ENCODE measurements at regions not wholly inside any gene's neighbourhood (a gene's known extent, or its start where the extent isn't known, plus 50 kb on each side); places are given as distances from the start of the nearest gene placed in this dataset.
A peak's percentile ranks its signal among the peaks of the same experiment; 100 is the strongest.

DNA sequence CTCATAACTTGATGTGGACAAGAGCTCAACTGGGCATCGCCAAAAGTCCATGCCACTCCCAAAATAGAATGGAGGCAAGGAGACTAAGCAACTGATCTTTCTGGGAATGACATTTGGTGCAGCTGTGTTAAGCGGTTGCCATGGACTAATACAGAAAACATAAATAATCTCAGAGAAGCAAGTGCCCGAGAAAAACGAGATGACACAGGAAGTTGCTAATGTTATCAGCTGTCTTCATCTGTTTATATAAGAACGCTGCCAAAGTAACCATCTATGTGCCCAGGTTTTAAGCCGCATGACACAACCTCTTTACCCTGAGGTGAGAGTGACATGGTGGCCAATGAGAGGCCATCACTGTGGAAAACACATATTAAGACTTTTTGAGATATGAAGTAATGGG, 54.9 kb upstream of the SACS start:
- DNase-seq, result peak in 1 of 5 donors; percentile 17
- H3K27ac ChIP-seq, result peak overlapping the region in 3 of 12 donors; percentile 21 to 61 (median 33)
- WGBS, 4 donors, result 23 to 29% (median 25%) methylated on average over 6 of the region's 6 CpGs

GRCh38 chr13:23496255-23496654, 62.8 kb upstream of the SACS start:
- WGBS, 4 donors, result 90 to 93% (median 92%) methylated on average over 2 of the region's 2 CpGs

More for the DNA sequence above, 54.9 kb upstream of the SACS start:
- Histone ChIP-seq H3K27me3 (no peaks in the 10 kb centered on the region), H3K36me3 (no peaks in the 10 kb centered on the region), H3K9me3 (no peaks in the 10 kb centered on the region), H3K4me3 (no peak overlapping the region), H3K4me1 (peaks cover 0 to 21% (median 4%) of the 10 kb centered on the region in 12 donors)
- ATAC-seq, result peak in 3 of 4 donors; percentile 49 to 82 (median 75)
- TF ChIP-seq, protein P1, sequence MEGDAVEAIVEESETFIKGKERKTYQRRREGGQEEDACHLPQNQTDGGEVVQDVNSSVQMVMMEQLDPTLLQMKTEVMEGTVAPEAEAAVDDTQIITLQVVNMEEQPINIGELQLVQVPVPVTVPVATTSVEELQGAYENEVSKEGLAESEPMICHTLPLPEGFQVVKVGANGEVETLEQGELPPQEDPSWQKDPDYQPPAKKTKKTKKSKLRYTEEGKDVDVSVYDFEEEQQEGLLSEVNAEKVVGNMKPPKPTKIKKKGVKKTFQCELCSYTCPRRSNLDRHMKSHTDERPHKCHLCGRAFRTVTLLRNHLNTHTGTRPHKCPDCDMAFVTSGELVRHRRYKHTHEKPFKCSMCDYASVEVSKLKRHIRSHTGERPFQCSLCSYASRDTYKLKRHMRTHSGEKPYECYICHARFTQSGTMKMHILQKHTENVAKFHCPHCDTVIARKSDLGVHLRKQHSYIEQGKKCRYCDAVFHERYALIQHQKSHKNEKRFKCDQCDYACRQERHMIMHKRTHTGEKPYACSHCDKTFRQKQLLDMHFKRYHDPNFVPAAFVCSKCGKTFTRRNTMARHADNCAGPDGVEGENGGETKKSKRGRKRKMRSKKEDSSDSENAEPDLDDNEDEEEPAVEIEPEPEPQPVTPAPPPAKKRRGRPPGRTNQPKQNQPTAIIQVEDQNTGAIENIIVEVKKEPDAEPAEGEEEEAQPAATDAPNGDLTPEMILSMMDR (IDR thresholded peaks at IDR 0.05), result no peak
- no peak for TF ChIP-seq POLR2A (IDR thresholded peaks at IDR 0.05)
- intact Hi-C loops (cut with DNase I), result no loop called here

DNA sequence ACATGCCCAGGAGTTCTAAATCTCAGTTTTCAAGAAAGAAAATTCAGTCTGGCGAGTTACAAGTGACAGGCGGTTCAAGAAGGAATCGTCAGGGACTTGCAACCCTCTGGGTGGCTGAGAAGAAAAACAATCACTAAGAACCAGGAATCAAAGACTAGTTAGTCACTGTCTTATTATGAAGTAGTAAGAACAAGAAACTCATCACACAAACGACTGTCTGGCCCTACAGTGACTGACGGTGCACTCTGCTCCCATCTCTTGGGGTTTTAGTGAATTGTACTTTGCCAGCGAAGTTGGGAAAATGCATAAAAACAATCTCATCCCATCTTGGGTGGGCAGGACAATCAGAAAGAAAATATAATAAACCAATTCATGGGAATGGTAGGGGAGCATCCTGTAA, 63.7 kb upstream of the SACS start:
- intact Hi-C loops (cut with DNase I), result no loop called here
- no peak for TF ChIP-seq POLR2A (IDR thresholded peaks at IDR 0.05)
- TF ChIP-seq, protein P1 (IDR thresholded peaks at IDR 0.05), result no peak
- no peaks in the 10 kb centered on the region for H3K4me1 ChIP-seq
- no peak overlapping the region for H3K27ac ChIP-seq
- H3K9me3 ChIP-seq, result no peaks in the 10 kb centered on the region
- WGBS, 4 donors, result 89 to 93% (median 91%) methylated on average over 6 of the region's 6 CpGs
- no peaks in the 10 kb centered on the region for H3K36me3 ChIP-seq
- H3K4me3 ChIP-seq, result no peak overlapping the region
- no peak for ATAC-seq
- DNase-seq, result no peak
- H3K27me3 ChIP-seq, result no peaks in the 10 kb centered on the region

More at GRCh38 chr13:23496255-23496654, 62.8 kb upstream of the SACS start:
- DNase-seq, result no peak
- H3K4me3 ChIP-seq, result no peak overlapping the region
- H3K36me3 ChIP-seq, result no peaks in the 10 kb centered on the region
- no peaks in the 10 kb centered on the region for H3K4me1 ChIP-seq
- no peaks in the 10 kb centered on the region for H3K27me3 ChIP-seq
- H3K27ac ChIP-seq, result no peak overlapping the region
- no peak for ATAC-seq
- intact Hi-C loops (cut with DNase I), result no loop called here
- TF ChIP-seq POLR2A (IDR thresholded peaks at IDR 0.05), result no peak
- TF ChIP-seq, protein P1 (IDR thresholded peaks at IDR 0.05), result no peak
- H3K9me3 ChIP-seq, result no peaks in the 10 kb centered on the region

DNA sequence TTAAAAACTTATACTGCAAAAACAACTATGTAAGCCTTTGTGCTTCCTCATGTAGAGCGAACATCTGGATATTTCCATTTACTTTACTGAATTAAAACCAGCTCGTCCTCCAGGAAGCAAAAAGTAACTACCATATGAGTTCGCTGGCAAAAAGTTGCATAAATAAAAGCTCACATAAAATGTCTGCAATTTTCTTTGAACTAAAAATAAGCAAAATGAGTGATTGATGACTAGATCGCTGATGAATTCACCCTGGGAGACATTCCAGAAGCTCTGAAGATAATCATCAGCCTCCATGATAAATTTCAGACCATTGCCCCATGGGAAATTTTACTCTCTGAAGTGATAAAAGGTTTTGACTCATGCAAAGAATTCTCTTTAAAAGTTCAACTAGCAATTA, 67.3 kb upstream of the SACS start:
- H3K27me3 ChIP-seq, result no peaks in the 10 kb centered on the region
- no peak overlapping the region for H3K4me3 ChIP-seq
- H3K36me3 ChIP-seq, result no peaks in the 10 kb centered on the region
- TF ChIP-seq, protein P1 (IDR thresholded peaks at IDR 0.05), result no peak
- TF ChIP-seq POLR2A (IDR thresholded peaks at IDR 0.05), result no peak
- WGBS, 4 donors, result 63 to 78% (median 73%) methylated on average over 4 of the region's 4 CpGs
- intact Hi-C loops (cut with DNase I), result no loop called here
- H3K9me3 ChIP-seq, result no peaks in the 10 kb centered on the region
- no peak overlapping the region for H3K27ac ChIP-seq
- H3K4me1 ChIP-seq, result peaks cover 0 to 13% (median 7%) of the 10 kb centered on the region in 12 donors
- ATAC-seq, result no peak
- DNase-seq, result no peak
